Calu3 (cell line): ENCODE measurements at regions not wholly inside any gene's neighbourhood (a gene's known extent, or its start where the extent isn't known, plus 50 kb on each side); places are given as distances from the start of the nearest gene placed in this dataset.

Source experiments
- BruUV-seq: library from RNA; stranded (reverse); fragments of 400-500 nt; replicated peaks from 2 replicates; lab custom pipeline; 2021; lab: Mats Ljungman, UMichigan
- CTCF ChIA-PET: fragments of 300-600 bp; sonication (Branson Sonifier 250); formaldehyde crosslinking; loops from one replicate; lab custom pipeline; 2022; ENCODE audit warnings: antibody characterized with exemption; lab: Charles Lee
- DNase-seq: peaks from one replicate; pipeline ENCODE4 v3.0.0; 2022
- H3K27ac Mint-ChIP-seq: one replicate; pipeline ENCODE4 v1.8.0; 2022; ENCODE audit warnings: mixed read lengths; ENCODE audit not compliant: unreplicated experiment
- H3K27me3 Mint-ChIP-seq: one replicate; pipeline ENCODE4 v1.8.0; 2022; ENCODE audit warnings: mixed read lengths; ENCODE audit not compliant: unreplicated experiment
- H3K36me3 Mint-ChIP-seq: one replicate; pipeline ENCODE4 v1.8.0; 2022; ENCODE audit warnings: mild to moderate bottlenecking, moderate library complexity, mixed read lengths; ENCODE audit not compliant: insufficient read depth, unreplicated experiment
- H3K4me1 Mint-ChIP-seq: one replicate; pipeline ENCODE4 v1.8.0; 2022; ENCODE audit warnings: mild to moderate bottlenecking, low read depth, mixed read lengths; ENCODE audit not compliant: unreplicated experiment
- H3K4me3 Mint-ChIP-seq: one replicate; pipeline ENCODE4 v1.8.0; 2022; ENCODE audit warnings: mild to moderate bottlenecking, low read depth, moderate library complexity, mixed read lengths; ENCODE audit not compliant: unreplicated experiment
- H3K9me3 Mint-ChIP-seq: one replicate; pipeline ENCODE4 v1.8.0; 2022; ENCODE audit warnings: low read depth, mixed read lengths; ENCODE audit not compliant: unreplicated experiment
- CTCF ChIP-seq: fragments of 200-600 bp; IDR thresholded peaks from one replicate; pipeline ENCODE4 v1.8.0; 2022; ENCODE audit warnings: antibody characterized with exemption; ENCODE audit not compliant: unreplicated experiment
- intact Hi-C: fragments of 100-400 bp; cut with micrococcal nuclease; formaldehyde crosslinking; loops from one replicate; pipeline ENCODE4 v1.10.0; 2022; ENCODE audit not compliant: unreplicated experiment

GRCh38 chr5:25349746-25350145 lies 705.0 kb upstream of the CDH10 start:
- Mint-ChIP-seq H3K4me1 (no peaks in the 10 kb centered on the region), H3K36me3 (no peaks in the 10 kb centered on the region), H3K9me3 (peaks cover 6% of the 10 kb centered on the region), H3K27me3 (no peaks in the 10 kb centered on the region), H3K4me3 (no peak overlapping the region), H3K27ac (no peak overlapping the region)
- no TSS peak for BruUV-seq
- TF ChIP-seq CTCF: no peak
- CTCF ChIA-PET: no interaction called here
- intact Hi-C loops: no loop called here
- DNase-seq: no peak

GRCh38 chr5:25345240-25345771 lies 700.5 kb upstream of the CDH10 start:
- peaks cover 5% of the 10 kb centered on the region for H3K9me3 Mint-ChIP-seq
- no peak for DNase-seq
- H3K36me3 Mint-ChIP-seq: no peaks in the 10 kb centered on the region
- H3K4me1 Mint-ChIP-seq: no peaks in the 10 kb centered on the region
- intact Hi-C loops: no loop called here
- no TSS peak for BruUV-seq
- no peaks in the 10 kb centered on the region for H3K27me3 Mint-ChIP-seq
- CTCF ChIA-PET: no interaction called here
- no peak overlapping the region for H3K27ac Mint-ChIP-seq
- no peak overlapping the region for H3K4me3 Mint-ChIP-seq
- no peak for TF ChIP-seq CTCF

- Mint-ChIP-seq H3K4me1 (no peaks in the 10 kb centered on the region), H3K27me3 (no peaks in the 10 kb centered on the region), H3K27ac (no peak overlapping the region), H3K4me3 (no peak overlapping the region), H3K36me3 (no peaks in the 10 kb centered on the region), H3K9me3 (peaks cover 7% of the 10 kb centered on the region)
- no TSS peak for BruUV-seq
- DNase-seq: no peak
- CTCF ChIA-PET: no interaction called here
- intact Hi-C loops: no loop called here
- no peak for TF ChIP-seq CTCF
Observed at GRCh38 chr5:25339541-25339940, 694.8 kb upstream of the CDH10 start.

- Mint-ChIP-seq H3K36me3 (no peaks in the 10 kb centered on the region), H3K4me3 (no peak overlapping the region), H3K4me1 (no peaks in the 10 kb centered on the region), H3K27ac (no peak overlapping the region), H3K9me3 (peaks cover 7% of the 10 kb centered on the region), H3K27me3 (no peaks in the 10 kb centered on the region)
- BruUV-seq: no TSS peak
- CTCF ChIA-PET: no interaction called here
- no peak for TF ChIP-seq CTCF
- intact Hi-C loops: no loop called here
- no peak for DNase-seq
Observed at GRCh38 chr5:25334350-25334749, 689.6 kb upstream of the CDH10 start.
